HG02571 (cell line): ENCODE measurements at regions not wholly inside any gene's neighbourhood (a gene's known extent, or its start where the extent isn't known, plus 50 kb on each side); places are given as distances from the start of the nearest gene placed in this dataset.

Source experiments
- ATAC-seq: cut with Tn5 transposase; IDR thresholded peaks from one replicate; pipeline ENCODE4 v1.9.1; 2021; ENCODE audit warnings: mild to moderate bottlenecking, moderate library complexity; ENCODE audit not compliant: unreplicated experiment

- ATAC-seq: no peak
Measured at GRCh38 chr9:16092142-16093091, 539.6 kb downstream of the CCDC171 start.

GRCh38 chr9:16098306-16098705 is 545.5 kb downstream of the CCDC171 start:
- no peak for ATAC-seq

GRCh38 chr9:16099732-16100536 is 547.1 kb downstream of the CCDC171 start:
- ATAC-seq: no peak

GRCh38 chr9:16100537-16101091 is 547.8 kb downstream of the CCDC171 start:
- ATAC-seq: no peak

- ATAC-seq: no peak
Measured at GRCh38 chr9:16102154-16102553, 549.3 kb downstream of the CCDC171 start.

GRCh38 chr9:16103620-16104397 is 551.0 kb downstream of the CCDC171 start:
- no peak for ATAC-seq

GRCh38 chr9:16105168-16106020 is 552.6 kb downstream of the CCDC171 start:
- ATAC-seq: no peak

- no peak for ATAC-seq
Measured at GRCh38 chr9:16106021-16106571, 553.3 kb downstream of the CCDC171 start.

- no peak for ATAC-seq
Measured at GRCh38 chr9:16112116-16112515, 559.3 kb downstream of the CCDC171 start.

GRCh38 chr9:16115994-16116393 is 563.2 kb downstream of the CCDC171 start:
- ATAC-seq: no peak

- no peak for ATAC-seq
Measured at GRCh38 chr9:16118043-16118442, 565.2 kb downstream of the CCDC171 start.

GRCh38 chr9:16119261-16120230 is 566.7 kb downstream of the CCDC171 start:
- ATAC-seq: no peak

- ATAC-seq: no peak
Measured at GRCh38 chr9:16120231-16120641, 567.4 kb downstream of the CCDC171 start.

- ATAC-seq: no peak
Measured at GRCh38 chr9:16120727-16121126, 567.9 kb downstream of the CCDC171 start.

- ATAC-seq: no peak
Measured at GRCh38 chr9:16121168-16121567, 568.3 kb downstream of the CCDC171 start.

GRCh38 chr9:16121601-16122286 is 568.9 kb downstream of the CCDC171 start:
- no peak for ATAC-seq

- no peak for ATAC-seq
Measured at GRCh38 chr9:16125629-16126028, 572.8 kb downstream of the CCDC171 start.

- no peak for ATAC-seq
Measured at GRCh38 chr9:16126042-16126441, 573.2 kb downstream of the CCDC171 start.
